IMR-90 (cell line): ENCODE measurements at regions not wholly inside any gene's neighbourhood (a gene's known extent, or its start where the extent isn't known, plus 50 kb on each side); places are given as distances from the start of the nearest gene placed in this dataset.

Source experiments
- ATAC-seq: fragments of 200-7000 bp; cut with Tn5 transposase; 2 replicates; pipeline ENCODE4 v1.9.1; 2020; ENCODE audit warnings: low read depth, mild to moderate bottlenecking, moderate library complexity
- BruUV-seq: library from RNA; stranded (reverse); fragments of 400-500 nt; replicated peaks from 2 replicates; lab custom pipeline; 2021; lab: Mats Ljungman, UMichigan
- CTCF ChIA-PET: fragments of 300-600 bp; formaldehyde crosslinking; extraction: SDS; loops from one replicate; lab custom pipeline; 2021; ENCODE audit warnings: antibody characterized with exemption; lab: Yijun Ruan, JAX
- POLR2A ChIA-PET: fragments of 300-600 bp; sonication (Branson Sonifier 250); formaldehyde crosslinking; loops from one replicate; lab custom pipeline; 2022; ENCODE audit warnings: antibody characterized with exemption; ENCODE audit not compliant: unreplicated experiment; lab: Charles Lee
- DNase-seq: peaks from one replicate; pipeline ENCODE4 v3.0.0; 2013
- H2AFZ ChIP-seq: replicated peaks from 2 replicates; pipeline ENCODE3; 2013; ENCODE audit warnings: low read length, mild to moderate bottlenecking; ENCODE audit not compliant: poor library complexity
- H2AK5ac ChIP-seq: 2 replicates; pipeline ENCODE4 v1.6.1; 2013; ENCODE audit warnings: low read depth, low read length, inconsistent platforms
- H2AK9ac ChIP-seq: replicated peaks from 2 replicates; pipeline ENCODE3; 2013; ENCODE audit warnings: mild to moderate bottlenecking, low read depth, low read length, moderate library complexity; ENCODE audit not compliant: poor library complexity
- H2BK120ac ChIP-seq: 2 replicates; pipeline ENCODE4 v1.6.1; 2013; ENCODE audit warnings: low read depth, low read length, inconsistent platforms
- H2BK15ac ChIP-seq: 3 replicates; pipeline ENCODE4 v1.6.1; 2013; ENCODE audit warnings: low read depth, low read length, inconsistent platforms
- H2BK20ac ChIP-seq: 2 replicates; pipeline ENCODE4 v1.6.1; 2013; ENCODE audit warnings: low read depth, mild to moderate bottlenecking, inconsistent platforms, low read length, moderate library complexity
- H2BK5ac ChIP-seq: 2 replicates; pipeline ENCODE4 v1.6.1; 2013; ENCODE audit warnings: mild to moderate bottlenecking, low read depth, low read length, inconsistent platforms; ENCODE audit not compliant: poor library complexity, severe bottlenecking
- H3K14ac ChIP-seq: replicated peaks from 2 replicates; pipeline ENCODE4 v1.6.1; 2013; ENCODE audit warnings: low read depth, low read length, inconsistent platforms
- H3K18ac ChIP-seq: 2 replicates; pipeline ENCODE4 v1.6.1; 2013; ENCODE audit warnings: low read depth, low read length, control low read depth
- H3K23ac ChIP-seq: 2 replicates; pipeline ENCODE4 v1.6.1; 2013; ENCODE audit warnings: low read depth, low read length, inconsistent platforms
- H3K27ac ChIP-seq: 2 replicates; pipeline ENCODE4 v1.5.1; 2013; ENCODE audit warnings: mild to moderate bottlenecking, control low read depth, low read length; ENCODE audit not compliant: insufficient read depth
- H3K27me3 ChIP-seq: 2 replicates; pipeline ENCODE4 v1.6.1; 2013; ENCODE audit warnings: low read length; ENCODE audit not compliant: control insufficient read depth, insufficient read depth
- H3K36me3 ChIP-seq: 2 replicates; pipeline ENCODE4 v1.6.1; 2013; ENCODE audit warnings: low read length, mixed read lengths; ENCODE audit not compliant: control insufficient read depth, insufficient read depth
- H3K4ac ChIP-seq: 2 replicates; pipeline ENCODE4 v1.6.1; 2013; ENCODE audit warnings: low read depth, low read length, inconsistent platforms
- H3K4me1 ChIP-seq: 2 replicates; pipeline ENCODE4 v1.6.1; 2013; ENCODE audit warnings: low read length, mixed read lengths; ENCODE audit not compliant: control insufficient read depth, insufficient read depth
- H3K4me2 ChIP-seq: 2 replicates; pipeline ENCODE4 v1.6.1; 2013; ENCODE audit warnings: low read depth, mild to moderate bottlenecking, control low read depth, low read length, moderate library complexity
- H3K4me3 ChIP-seq: 2 replicates; pipeline ENCODE4 v1.5.1; 2013; ENCODE audit warnings: low read depth, mild to moderate bottlenecking, control low read depth, low read length, moderate library complexity; ENCODE audit not compliant: insufficient read depth
- H3K56ac ChIP-seq: 2 replicates; pipeline ENCODE4 v1.6.1; 2013; ENCODE audit warnings: low read length, inconsistent platforms; ENCODE audit not compliant: insufficient read depth; ENCODE audit errors: extremely low read depth
- H3K79me1 ChIP-seq, 2 experiments: 2 replicates each; pipeline ENCODE4 v1.6.1; 2013; ENCODE audit warnings: low read length in 2 of 2, inconsistent platforms in 1 of 2, low read depth in 1 of 2
- H3K9ac ChIP-seq: 2 replicates; pipeline ENCODE4 v1.6.1; 2013; ENCODE audit warnings: low read depth, low read length, control low read depth
- H3K9me1 ChIP-seq: 2 replicates; pipeline ENCODE4 v1.6.1; 2013; ENCODE audit warnings: low read length, inconsistent platforms; ENCODE audit not compliant: insufficient read depth
- H3K9me3 ChIP-seq: 2 replicates; pipeline ENCODE4 v1.6.1; 2013; ENCODE audit warnings: low read length; ENCODE audit not compliant: control insufficient read depth, insufficient read depth
- H4K20me1 ChIP-seq: 2 replicates; pipeline ENCODE4 v1.6.1; 2013; ENCODE audit warnings: low read length, inconsistent platforms; ENCODE audit not compliant: insufficient read depth
- H4K5ac ChIP-seq: 2 replicates; pipeline ENCODE4 v1.6.1; 2013; ENCODE audit warnings: mild to moderate bottlenecking, low read depth, low read length, control low read depth
- H4K8ac ChIP-seq, 2 experiments: 2 replicates each; pipeline ENCODE4 v1.6.1; 2013; ENCODE audit warnings: low read depth in 2 of 2, low read length in 2 of 2, control low read depth in 1 of 2, inconsistent platforms in 1 of 2
- H4K91ac ChIP-seq: 2 replicates; pipeline ENCODE4 v1.6.1; 2013; ENCODE audit warnings: low read depth, low read length, inconsistent platforms; ENCODE audit not compliant: insufficient read depth
- CEBPB ChIP-seq: IDR thresholded peaks from 2 replicates; pipeline ENCODE4 v1.6.1; 2012; ENCODE audit warnings: low read depth, low read length, improper control_type of control experiment
- CHD1 ChIP-seq: IDR thresholded peaks from 2 replicates; pipeline ENCODE4 v1.6.1; 2012; ENCODE audit warnings: low read depth, low read length, improper control_type of control experiment
- ELK1 ChIP-seq: fragments of 150-350 bp; IDR thresholded peaks from 2 replicates; pipeline ENCODE4 v1.6.1; 2016; ENCODE audit warnings: low read depth, mild to moderate bottlenecking, low read length, moderate library complexity, borderline replicate concordance
- FOS ChIP-seq: fragments of 150-350 bp; IDR thresholded peaks from 2 replicates; pipeline ENCODE4 v1.6.1; 2016; ENCODE audit warnings: low read depth, low read length
- MAFK ChIP-seq: IDR thresholded peaks from 2 replicates; pipeline ENCODE4 v1.6.1; 2012; ENCODE audit warnings: low read depth, low read length, improper control_type of control experiment
- MXI1 ChIP-seq: IDR thresholded peaks from 2 replicates; pipeline ENCODE4 v1.6.1; 2012; ENCODE audit warnings: low read depth, mild to moderate bottlenecking, low read length, moderate library complexity, borderline replicate concordance
- NFE2L2 ChIP-seq: fragments of 150-350 bp; IDR thresholded peaks from 2 replicates; pipeline ENCODE4 v1.6.1; 2016; ENCODE audit warnings: low read depth, mild to moderate bottlenecking, low read length
- POLR2A ChIP-seq: IDR thresholded peaks from 2 replicates; pipeline ENCODE4 v1.6.1; 2012; ENCODE audit warnings: mild to moderate bottlenecking, low read depth, low read length
- RAD21 ChIP-seq: IDR thresholded peaks from 2 replicates; pipeline ENCODE4 v1.6.1; 2012; ENCODE audit warnings: low read length, improper control_type of control experiment
- RFX5 ChIP-seq: IDR thresholded peaks from 2 replicates; pipeline ENCODE4 v1.8.0; 2012; ENCODE audit warnings: low read depth, mild to moderate bottlenecking, low read length, moderate library complexity
- SMC3 ChIP-seq: fragments of 150-350 bp; IDR thresholded peaks from 2 replicates; pipeline ENCODE4 v1.6.1; 2016; ENCODE audit warnings: low read depth, mild to moderate bottlenecking, antibody characterized with exemption, low read length, moderate library complexity
- USF2 ChIP-seq: fragments of 150-350 bp; IDR thresholded peaks from 2 replicates; pipeline ENCODE4 v1.6.1; 2017; ENCODE audit warnings: mild to moderate bottlenecking, antibody characterized with exemption, low read length, low read depth
- WGBS, 2 experiments: methylation state at CpG; one replicate each; pipeline versions ENCODE4 v1.1.5 to v1.1.7; 2013; ENCODE audit warnings: missing lambda C conversion rate in 2 of 2; ENCODE audit not compliant: insufficient read length in 1 of 2; ENCODE audit errors: extremely low coverage in 2 of 2; 5-methylcytosine and 5-hydroxymethylcytosine counted together
- dilution Hi-C: fragments of 300-500 bp; cut with HindIII; formaldehyde crosslinking; loops from one replicate; pipeline ENCODE4 v1.14.3; 2018; ENCODE audit warnings: low sequenced_read_pairs; ENCODE audit not compliant: unreplicated experiment
- in situ Hi-C: fragments of 300-500 bp; cut with MboI; formaldehyde crosslinking; loops from 3 replicates; pipeline ENCODE4 v1.14.3; 2019; ENCODE audit warnings: low sequenced_read_pairs, inconsistent platforms, mixed read lengths
- intact Hi-C: fragments of 100-400 bp; cut with micrococcal nuclease; formaldehyde crosslinking; loops from 2 replicates; pipeline ENCODE4 v1.10.0; 2022

- Histone ChIP-seq H2AFZ (no peak overlapping the region), H2BK20ac (no peak overlapping the region), H4K5ac (no peak overlapping the region), H3K79me1 (no peaks in the 10 kb centered on the region), H3K9me3 (no peaks in the 10 kb centered on the region), H3K9me1 (no peaks in the 10 kb centered on the region), H3K27me3 (no peaks in the 10 kb centered on the region), H4K91ac (no peak overlapping the region), H3K9ac (no peak overlapping the region), H3K56ac (no peak overlapping the region), H3K36me3 (no peaks in the 10 kb centered on the region), H4K20me1 (no peaks in the 10 kb centered on the region), H3K4ac (no peak overlapping the region), H2AK9ac (no peak overlapping the region), H2BK5ac (no peak overlapping the region), H2AK5ac (no peak overlapping the region), H3K4me2 (no peak overlapping the region), H3K18ac (no peak overlapping the region), H3K14ac (no peak overlapping the region), H3K4me1 (no peaks in the 10 kb centered on the region), H3K27ac (no peak overlapping the region), H3K4me3 (no peak overlapping the region), H2BK15ac (no peak overlapping the region), H2BK120ac (no peak overlapping the region), H3K23ac (no peak overlapping the region), H4K8ac (no peak overlapping the region)
- POLR2A ChIA-PET = no interaction called here
- CTCF ChIA-PET = no interaction called here
- TF ChIP-seq MXI1 (no peak), MAFK (no peak), CHD1 (no peak), RFX5 (no peak), NFE2L2 (no peak), USF2 (no peak), RAD21 (no peak), SMC3 (no peak), CEBPB (no peak), POLR2A (no peak), FOS (no peak), ELK1 (no peak)
- WGBS, 2 experiments = no CpG with 5 or more reads among the region's 1 CpG
- no peak for DNase-seq
- in situ Hi-C loops (no loop called here), intact Hi-C loops (no loop called here), dilution Hi-C loops (no loop called here)
- no peak for ATAC-seq
- BruUV-seq = no TSS peak
Observed at GRCh38 chr6:71126506-71126905, 162.1 kb upstream of the OGFRL1 start.
